MG63 (cell line): ENCODE measurements at regions not wholly inside any gene's neighbourhood (a gene's known extent, or its start where the extent isn't known, plus 50 kb on each side); places are given as distances from the start of the nearest gene placed in this dataset.
A peak's percentile ranks its signal among the peaks of the same experiment; 100 is the strongest.

Experiments used
- DNase-seq: peaks from one replicate; pipeline ENCODE4 v3.0.0-alpha.2; 2020
- H3K27me3 ChIP-seq: fragments of 250-450 bp; sonication (Bioruptor Pico); 2 replicates; pipeline ENCODE4 v1.5.1; 2020; ENCODE audit warnings: mild to moderate bottlenecking, moderate library complexity
- H3K36me3 ChIP-seq: fragments of 250-450 bp; sonication (Bioruptor Pico); 2 replicates; pipeline ENCODE4 v1.5.1; 2020; ENCODE audit warnings: mild to moderate bottlenecking, moderate library complexity
- H3K4me3 ChIP-seq: fragments of 250-450 bp; sonication (Bioruptor Pico); 2 replicates; pipeline ENCODE4 v1.5.1; 2020; ENCODE audit warnings: mild to moderate bottlenecking, moderate library complexity
- H3K9me3 ChIP-seq: fragments of 250-450 bp; sonication (Bioruptor Pico); 2 replicates; pipeline ENCODE4 v1.5.1; 2020; ENCODE audit warnings: mild to moderate bottlenecking, moderate library complexity

DNA sequence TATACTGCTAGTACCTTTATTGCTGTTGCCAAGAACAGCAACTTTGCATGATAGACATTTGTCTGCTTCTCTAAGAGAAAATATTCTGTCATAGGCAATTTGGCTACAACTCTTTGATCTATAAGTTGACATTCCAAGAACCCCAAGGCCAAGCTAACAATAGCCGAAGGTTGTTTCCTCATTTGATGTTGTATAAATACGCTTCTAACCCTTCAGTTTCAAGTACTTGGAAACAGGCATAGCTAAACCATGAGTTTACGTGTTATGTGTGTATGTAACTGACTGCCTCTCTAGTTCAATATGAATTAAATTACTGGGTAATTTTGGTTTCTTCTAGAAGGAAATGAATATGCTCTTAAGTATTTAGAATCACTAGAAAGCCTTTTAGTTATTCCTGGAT lies 1034.0 kb downstream of the TLE4 start:
- Histone ChIP-seq H3K9me3 (no peaks in the 10 kb centered on the region), H3K4me3 (no peak overlapping the region), H3K27me3 (no peaks in the 10 kb centered on the region), H3K36me3 (no peaks in the 10 kb centered on the region)
- DNase-seq, result no peak

DNA sequence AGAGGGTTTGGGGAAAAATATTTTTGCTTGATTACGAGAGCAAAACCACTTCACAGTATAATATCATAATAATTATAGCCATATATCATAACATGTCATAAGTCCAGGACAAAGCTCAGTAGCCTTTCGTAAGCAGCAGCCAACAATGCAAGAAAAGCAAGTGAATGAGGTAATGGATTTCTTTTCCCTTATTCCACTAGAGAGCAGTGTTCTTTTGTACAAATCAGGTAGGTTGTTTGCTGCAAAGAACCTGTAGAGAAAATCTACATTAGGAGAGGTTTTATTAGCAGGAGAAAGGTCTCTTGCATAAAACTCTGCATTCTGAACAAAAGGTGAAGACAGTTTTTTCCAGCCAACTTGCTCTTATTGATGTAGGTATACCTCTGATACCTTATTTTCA lies 1033.4 kb downstream of the TLE4 start:
- Histone ChIP-seq H3K27me3 (no peaks in the 10 kb centered on the region), H3K9me3 (no peaks in the 10 kb centered on the region), H3K36me3 (no peaks in the 10 kb centered on the region), H3K4me3 (no peak overlapping the region)
- DNase-seq, result no peak

DNA sequence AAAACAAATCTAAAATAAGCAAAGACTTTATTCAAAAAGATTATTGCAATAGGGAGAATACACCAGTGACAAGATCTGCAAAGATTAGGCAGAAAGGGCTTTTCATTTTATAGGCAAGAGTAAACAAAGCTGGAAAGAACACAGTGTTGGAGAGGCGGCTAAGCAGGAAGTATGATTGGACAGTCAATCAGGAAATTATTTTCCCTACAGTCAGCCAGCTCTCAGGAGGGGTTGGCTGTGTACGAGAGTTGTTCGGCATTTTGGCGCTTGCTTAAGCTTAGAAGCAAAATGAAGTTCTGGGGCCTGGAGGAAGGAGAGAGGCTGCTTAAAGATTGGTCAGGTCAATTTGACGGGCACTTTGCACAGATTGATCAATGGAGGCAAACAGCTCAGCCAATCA lies 1030.5 kb downstream of the TLE4 start:
- no peak overlapping the region for H3K4me3 ChIP-seq
- no peaks in the 10 kb centered on the region for H3K9me3 ChIP-seq
- no peaks in the 10 kb centered on the region for H3K27me3 ChIP-seq
- no peaks in the 10 kb centered on the region for H3K36me3 ChIP-seq
- DNase-seq, result no peak

DNA sequence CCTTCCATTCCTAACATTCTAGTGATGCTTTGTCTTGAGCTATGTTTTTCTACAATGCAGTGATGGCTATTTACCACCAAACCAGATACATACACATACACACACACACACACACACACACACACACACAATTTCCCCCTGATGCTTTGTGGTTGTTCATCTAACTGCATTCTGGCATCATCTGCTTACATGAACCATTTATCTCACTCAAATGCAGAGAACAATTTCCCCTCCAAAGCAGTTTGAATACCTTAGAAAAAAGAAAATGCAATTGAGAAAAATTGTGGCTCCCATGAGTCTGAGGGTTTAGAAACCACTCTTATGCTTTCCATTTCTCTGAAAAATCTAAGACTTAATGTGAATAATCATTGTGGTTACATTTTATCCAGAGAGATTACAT lies 1024.8 kb downstream of the TLE4 start:
- Histone ChIP-seq H3K4me3 (no peak overlapping the region), H3K27me3 (no peaks in the 10 kb centered on the region), H3K36me3 (no peaks in the 10 kb centered on the region), H3K9me3 (no peaks in the 10 kb centered on the region)
- DNase-seq, result no peak

DNA sequence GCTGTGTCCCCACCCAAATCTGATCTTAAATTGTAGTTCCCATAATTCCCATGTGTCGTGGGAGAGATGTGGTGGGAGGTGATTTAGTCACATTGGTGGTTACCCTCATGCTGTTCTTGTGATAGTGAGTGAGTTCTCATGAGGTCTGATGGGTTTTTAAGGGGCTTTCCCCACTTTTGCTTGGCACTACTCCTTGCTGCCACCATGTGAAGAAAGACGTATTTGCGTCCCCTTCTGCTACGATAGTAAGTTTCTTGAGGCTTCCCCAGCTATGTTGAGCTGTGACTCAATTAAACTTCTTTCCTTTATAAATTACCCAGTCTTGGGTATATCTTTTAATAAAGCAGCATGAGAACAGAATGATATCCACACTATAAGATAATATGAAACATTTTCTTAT lies 1023.4 kb downstream of the TLE4 start:
- DNase-seq, result no peak
- Histone ChIP-seq H3K36me3 (no peaks in the 10 kb centered on the region), H3K4me3 (no peak overlapping the region), H3K27me3 (no peaks in the 10 kb centered on the region), H3K9me3 (no peaks in the 10 kb centered on the region)

DNA sequence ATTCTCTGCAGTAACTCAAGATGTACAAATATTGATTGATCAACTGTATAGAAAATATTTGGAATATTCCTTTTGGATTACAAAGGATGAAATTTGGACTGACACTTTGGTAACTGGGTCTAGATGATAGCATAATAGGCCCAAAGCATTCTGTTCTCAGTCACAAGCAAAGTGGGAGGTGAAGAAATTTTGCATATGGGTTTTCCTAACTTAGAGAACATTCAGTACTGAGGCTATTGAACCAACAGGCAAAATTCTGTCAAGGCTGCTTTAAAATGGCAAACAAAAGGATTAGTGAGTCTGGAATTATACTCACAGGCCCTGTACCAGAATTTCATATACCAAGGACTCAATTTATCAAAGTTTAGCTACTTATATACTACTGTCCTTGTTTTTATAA lies 1020.6 kb downstream of the TLE4 start:
- Histone ChIP-seq H3K4me3 (no peak overlapping the region), H3K36me3 (no peaks in the 10 kb centered on the region), H3K9me3 (no peaks in the 10 kb centered on the region), H3K27me3 (no peaks in the 10 kb centered on the region)
- no peak for DNase-seq

DNA sequence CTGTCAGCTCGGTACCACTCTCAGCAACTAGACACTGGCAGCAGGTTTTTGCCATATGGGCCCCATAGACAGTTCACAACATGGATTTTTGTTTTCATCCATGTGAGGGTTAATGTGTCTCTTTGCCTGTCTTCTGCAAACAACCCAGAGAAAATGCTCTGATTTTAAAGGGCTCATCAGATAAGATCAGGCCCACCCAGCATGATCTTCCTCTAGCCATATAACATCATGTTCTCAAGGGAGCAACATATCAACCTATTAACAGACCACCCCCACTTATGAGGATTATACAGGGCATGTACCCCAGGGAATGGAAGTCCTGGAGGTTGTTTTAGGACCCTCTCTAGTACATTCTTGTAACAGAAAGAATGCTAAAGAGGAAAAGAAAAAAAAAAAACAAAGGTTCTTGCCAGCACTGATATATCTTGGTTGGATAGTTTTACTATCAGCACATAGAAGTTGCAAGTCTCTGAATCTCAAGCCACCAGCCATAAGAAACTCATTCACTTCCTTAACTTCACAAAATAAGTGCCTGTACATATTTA lies 1015.1 kb downstream of the TLE4 start:
- Histone ChIP-seq H3K4me3 (no peak overlapping the region), H3K27me3 (no peaks in the 10 kb centered on the region), H3K9me3 (no peaks in the 10 kb centered on the region), H3K36me3 (no peaks in the 10 kb centered on the region)
- no peak for DNase-seq

DNA sequence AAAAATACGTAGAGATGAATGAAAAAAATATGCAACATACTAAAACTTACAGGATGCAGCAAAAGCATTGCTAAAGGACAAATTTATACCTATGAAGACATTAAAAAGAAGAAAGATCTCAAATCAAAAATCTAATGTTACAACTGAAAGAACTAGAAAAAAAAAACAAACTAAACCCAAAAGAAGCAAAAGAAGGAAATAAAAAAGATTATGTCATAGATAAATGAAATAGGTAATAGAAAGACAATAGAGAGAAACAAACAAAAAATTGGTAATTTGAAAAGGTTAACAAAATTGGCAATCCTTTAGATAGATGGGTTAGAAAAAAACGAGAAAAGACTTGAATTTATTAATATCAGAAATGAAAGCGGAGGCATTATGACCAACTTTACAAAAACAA lies 1000.2 kb downstream of the TLE4 start:
- Histone ChIP-seq H3K27me3 (no peaks in the 10 kb centered on the region), H3K36me3 (no peaks in the 10 kb centered on the region), H3K4me3 (no peak overlapping the region), H3K9me3 (peaks cover 1% of the 10 kb centered on the region; the same call in 1 of the 2 replicates)
- DNase-seq, result no peak

DNA sequence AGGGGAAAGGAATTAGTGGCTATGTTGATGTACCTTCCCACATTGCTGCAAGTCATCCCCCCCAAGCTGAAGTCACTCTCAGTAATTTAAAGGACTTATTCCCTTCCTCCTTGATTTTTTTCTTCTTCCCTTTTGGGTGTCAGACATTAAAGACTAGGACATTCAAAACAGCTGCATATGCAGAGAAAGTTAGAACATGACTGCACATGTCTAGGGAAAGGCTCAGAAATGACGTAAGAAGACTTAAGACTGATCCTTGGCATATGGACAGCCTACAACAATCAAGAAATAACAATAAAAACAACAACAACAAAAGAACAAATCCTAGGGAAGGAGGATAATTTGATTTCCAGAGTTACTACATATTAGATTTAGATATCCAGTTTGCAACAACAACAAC lies 997.5 kb downstream of the TLE4 start:
- no peak for DNase-seq
- H3K9me3 ChIP-seq, result peaks cover 1% of the 10 kb centered on the region; the same call in 1 of the 2 replicates
- no peaks in the 10 kb centered on the region for H3K27me3 ChIP-seq
- H3K4me3 ChIP-seq, result no peak overlapping the region
- no peaks in the 10 kb centered on the region for H3K36me3 ChIP-seq

DNA sequence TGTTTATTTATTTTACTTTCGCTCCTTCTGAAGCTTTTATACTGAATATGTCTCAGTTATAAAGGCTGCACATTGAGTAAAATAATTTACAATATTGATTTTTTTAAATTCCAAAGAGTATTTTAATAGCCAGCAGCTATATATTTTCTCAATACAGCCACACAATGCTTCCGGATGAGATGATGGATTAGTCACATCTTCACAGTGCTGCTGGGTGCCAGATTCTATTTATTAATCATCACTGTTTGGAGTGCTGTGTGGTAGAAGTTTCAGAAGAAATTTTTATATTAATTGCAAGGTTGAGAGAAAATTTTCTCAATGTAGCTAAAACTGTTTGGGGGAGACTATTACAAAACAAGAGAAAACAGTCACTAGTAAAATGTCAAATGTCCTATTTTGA lies 989.8 kb downstream of the TLE4 start:
- DNase-seq, result peak; percentile 3
- no peaks in the 10 kb centered on the region for H3K9me3 ChIP-seq
- H3K4me3 ChIP-seq, result no peak overlapping the region
- no peaks in the 10 kb centered on the region for H3K27me3 ChIP-seq
- H3K36me3 ChIP-seq, result no peaks in the 10 kb centered on the region

DNA sequence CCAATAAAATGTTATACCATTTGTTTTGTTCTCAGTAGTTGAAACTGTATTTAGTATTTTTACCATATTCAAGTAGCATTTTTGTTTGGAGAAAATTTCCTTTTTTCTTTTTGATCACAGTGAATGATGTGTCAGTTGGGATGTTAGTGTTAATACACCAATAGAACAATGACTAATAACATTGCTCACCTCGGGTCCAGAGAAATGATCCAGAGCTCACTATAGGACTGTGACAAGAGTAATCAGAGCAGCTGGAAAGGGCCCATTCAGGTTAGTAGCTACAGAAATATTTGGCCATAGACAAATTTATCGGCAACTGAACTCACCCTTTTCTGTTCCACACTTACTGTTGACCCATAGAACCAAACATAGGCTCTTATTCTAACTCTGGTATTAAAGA lies 989.2 kb downstream of the TLE4 start:
- no peak overlapping the region for H3K4me3 ChIP-seq
- no peaks in the 10 kb centered on the region for H3K36me3 ChIP-seq
- DNase-seq, result peak; percentile 3
- no peaks in the 10 kb centered on the region for H3K27me3 ChIP-seq
- H3K9me3 ChIP-seq, result no peaks in the 10 kb centered on the region

DNA sequence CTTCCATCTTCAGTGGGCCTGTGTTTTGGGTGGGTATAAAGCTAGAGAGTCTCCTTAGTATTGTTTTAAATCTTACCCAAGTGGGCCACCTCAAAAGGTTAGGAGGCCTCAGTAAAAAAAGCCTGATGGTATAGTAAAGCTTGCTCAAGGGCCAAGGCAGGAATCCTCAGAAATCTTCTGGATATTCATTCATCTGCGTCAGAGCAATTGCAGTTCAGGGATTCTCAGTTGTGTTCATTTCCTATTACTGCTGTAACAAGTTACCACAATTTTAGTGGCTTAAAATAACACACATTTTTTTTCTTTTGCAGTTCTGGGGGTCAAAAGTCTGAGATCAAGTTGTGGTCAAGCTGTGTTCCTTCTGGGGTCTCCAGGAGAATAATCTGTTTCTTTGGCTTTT lies 985.5 kb downstream of the TLE4 start:
- Histone ChIP-seq H3K36me3 (no peaks in the 10 kb centered on the region), H3K9me3 (no peaks in the 10 kb centered on the region)

DNA sequence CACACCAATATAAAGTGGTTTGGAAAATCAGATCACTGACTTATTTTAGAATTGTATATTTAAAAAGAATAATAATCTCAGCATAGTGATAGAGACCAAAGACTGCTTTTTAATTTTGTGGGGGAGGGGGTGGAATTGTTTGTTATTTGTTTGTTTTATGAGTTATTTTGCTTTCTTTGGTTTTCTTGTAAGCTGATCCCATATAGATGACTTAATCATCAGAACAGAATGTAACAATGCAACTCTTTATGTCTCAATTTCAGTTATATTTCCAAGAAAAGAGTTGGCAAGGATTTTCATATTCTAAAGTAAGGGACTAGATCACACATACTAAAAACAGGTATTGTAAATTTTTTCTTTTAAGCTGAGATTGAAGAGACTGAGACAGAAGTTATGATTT lies 984.9 kb downstream of the TLE4 start:
- no peaks in the 10 kb centered on the region for H3K36me3 ChIP-seq
- no peaks in the 10 kb centered on the region for H3K27me3 ChIP-seq
- no peak for DNase-seq

More for the DNA sequence above, 985.5 kb downstream of the TLE4 start:
- no peak for DNase-seq
- Histone ChIP-seq H3K4me3 (no peak overlapping the region), H3K27me3 (no peaks in the 10 kb centered on the region)

DNA sequence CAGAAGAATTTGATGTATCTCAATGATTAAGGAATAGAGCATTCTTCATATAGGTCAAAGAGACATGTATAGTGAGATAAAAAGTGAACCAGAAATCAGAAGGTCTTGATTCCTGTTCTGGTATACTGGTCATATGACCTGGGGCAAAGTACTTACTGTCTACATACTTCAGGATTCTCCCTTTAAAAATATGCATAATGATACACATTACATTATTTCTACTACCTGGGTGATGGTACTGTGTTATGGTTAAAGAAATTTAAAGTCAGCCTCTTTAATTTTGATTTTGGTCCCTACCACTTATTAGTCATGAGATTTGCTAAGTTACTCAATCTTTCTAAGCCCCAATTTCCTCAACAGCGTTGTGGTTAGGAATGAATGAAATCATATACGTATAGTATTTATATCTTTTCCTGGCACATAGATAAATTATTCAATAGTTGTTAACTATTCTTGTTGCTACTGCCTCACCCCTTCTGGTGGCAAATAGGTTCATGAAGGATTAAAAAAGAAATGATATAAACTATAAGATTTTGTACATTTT lies 984.1 kb downstream of the TLE4 start:
- no peak for DNase-seq
- Histone ChIP-seq H3K9me3 (no peaks in the 10 kb centered on the region), H3K36me3 (no peaks in the 10 kb centered on the region), H3K27me3 (no peaks in the 10 kb centered on the region), H3K4me3 (no peak overlapping the region)

More for the DNA sequence above, 984.9 kb downstream of the TLE4 start:
- Histone ChIP-seq H3K4me3 (no peak overlapping the region), H3K9me3 (no peaks in the 10 kb centered on the region)

DNA sequence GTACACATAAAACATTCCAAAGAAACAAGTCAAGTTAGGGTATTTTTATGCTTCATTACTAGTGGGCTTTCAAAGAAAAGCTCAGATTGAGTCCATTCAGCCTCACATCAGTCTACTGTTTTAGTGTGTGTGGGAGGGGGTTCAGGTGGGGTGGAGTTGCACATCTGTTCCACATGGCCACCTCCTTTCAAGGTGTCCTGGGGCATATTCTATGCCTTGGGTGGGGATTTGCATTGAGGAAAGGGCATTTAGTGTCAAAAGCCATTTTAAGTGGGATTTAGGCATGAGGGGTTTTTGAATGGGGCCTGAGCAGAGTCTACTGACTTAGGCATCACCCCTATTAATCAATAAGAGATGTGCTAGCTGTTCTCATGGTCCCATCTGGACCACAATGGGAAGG lies 983.1 kb downstream of the TLE4 start:
- no peak for DNase-seq
- Histone ChIP-seq H3K27me3 (no peaks in the 10 kb centered on the region), H3K36me3 (no peaks in the 10 kb centered on the region), H3K9me3 (no peaks in the 10 kb centered on the region), H3K4me3 (no peak overlapping the region)

DNA sequence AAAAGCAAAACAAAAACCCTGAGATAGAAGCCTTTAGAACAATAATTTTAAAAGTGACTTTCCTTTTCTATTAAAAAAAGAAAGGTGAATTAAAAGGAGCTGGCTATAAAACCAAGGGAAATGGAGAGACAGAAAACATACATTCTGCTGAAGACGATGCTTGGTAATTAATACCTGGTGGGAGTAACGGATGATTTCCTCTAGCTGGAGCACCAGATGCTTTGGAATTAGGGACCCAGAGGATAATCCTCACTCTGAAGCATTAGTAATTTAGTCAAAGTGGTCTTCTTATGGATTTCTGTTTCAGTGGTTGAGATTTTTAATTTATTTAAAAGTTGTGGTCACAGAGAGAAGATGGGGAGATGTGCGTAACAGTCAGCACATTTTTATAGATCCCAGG lies 982.5 kb downstream of the TLE4 start:
- no peak overlapping the region for H3K4me3 ChIP-seq
- no peaks in the 10 kb centered on the region for H3K36me3 ChIP-seq
- no peak for DNase-seq
- H3K9me3 ChIP-seq, result no peaks in the 10 kb centered on the region
- H3K27me3 ChIP-seq, result no peaks in the 10 kb centered on the region

DNA sequence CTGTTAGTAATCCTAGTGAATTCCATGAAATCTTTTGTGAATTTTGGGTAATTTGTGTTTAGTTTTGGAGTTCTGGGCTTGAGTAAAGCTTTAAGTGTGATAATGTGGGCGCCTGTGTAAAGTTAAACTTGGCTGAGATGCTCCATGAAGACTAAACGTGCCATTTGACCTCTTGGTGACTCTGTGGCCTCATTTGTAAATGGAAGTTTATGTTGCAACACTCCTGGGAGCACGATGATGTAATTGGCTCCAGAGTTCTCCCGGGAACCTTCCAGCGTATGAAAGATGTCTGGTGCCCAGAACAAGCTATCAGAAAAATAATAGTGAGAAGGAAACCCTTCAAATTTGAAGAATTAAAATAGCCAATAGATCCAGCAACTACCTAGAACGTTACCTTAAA lies 981.2 kb downstream of the TLE4 start:
- H3K4me3 ChIP-seq, result no peak overlapping the region
- H3K36me3 ChIP-seq, result no peaks in the 10 kb centered on the region
- no peaks in the 10 kb centered on the region for H3K27me3 ChIP-seq
- DNase-seq, result no peak
- H3K9me3 ChIP-seq, result no peaks in the 10 kb centered on the region

DNA sequence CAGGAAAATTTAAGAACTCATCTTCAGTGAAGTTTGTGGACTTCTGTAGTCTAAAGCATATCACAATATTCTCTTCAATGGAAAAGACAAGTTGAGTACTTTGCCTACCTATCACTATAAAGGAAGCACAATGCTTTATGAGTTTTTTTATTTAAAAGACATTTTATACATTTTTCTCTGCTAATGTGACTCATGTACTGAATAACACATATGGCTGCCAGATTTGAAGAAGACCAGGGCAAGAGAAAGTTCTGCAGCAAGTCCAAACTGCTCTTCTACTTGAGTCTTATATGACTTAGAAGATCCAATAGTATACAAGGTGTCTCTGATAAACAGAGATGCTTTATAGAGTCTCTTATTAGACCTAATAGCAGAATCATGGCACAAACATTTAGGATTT lies 978.4 kb downstream of the TLE4 start:
- Histone ChIP-seq H3K36me3 (no peaks in the 10 kb centered on the region), H3K27me3 (no peaks in the 10 kb centered on the region), H3K4me3 (no peak overlapping the region), H3K9me3 (no peaks in the 10 kb centered on the region)
- DNase-seq, result no peak

DNA sequence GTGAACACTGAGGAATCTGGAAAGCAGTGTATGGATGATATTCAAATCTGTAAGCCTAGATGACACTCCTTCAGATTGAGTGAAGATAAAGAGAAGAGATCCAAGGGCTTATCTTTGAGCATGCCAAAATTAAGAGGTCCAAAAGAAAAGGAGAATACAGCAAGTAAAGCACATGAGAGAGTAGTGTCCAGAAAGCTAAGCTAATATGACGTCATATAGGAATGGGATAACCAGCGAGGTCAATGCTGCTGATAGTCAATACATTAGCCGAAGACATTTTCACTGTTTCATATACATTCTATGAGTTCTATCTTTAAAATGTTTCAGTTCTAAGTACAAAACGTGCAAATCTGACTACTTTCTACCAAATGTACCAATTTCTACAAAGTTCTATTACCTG lies 975.8 kb downstream of the TLE4 start:
- H3K36me3 ChIP-seq, result no peaks in the 10 kb centered on the region
- DNase-seq, result no peak
- H3K4me3 ChIP-seq, result no peak overlapping the region
- no peaks in the 10 kb centered on the region for H3K9me3 ChIP-seq
- no peaks in the 10 kb centered on the region for H3K27me3 ChIP-seq
